ENCODE measurements at regions not wholly inside any gene's neighbourhood (a gene's known extent, or its start where the extent isn't known, plus 50 kb on each side); places are given as distances from the start of the nearest gene placed in this dataset.

- H3K4me3 ChIP-seq (replicated peaks; ENCODE audit: low read depth, low read length) = no peak overlapping the region
- DNase-seq (ENCODE audit: low read depth) = peak; percentile 32
- TF ChIP-seq CTCF (IDR thresholded peaks at IDR 0.05; ENCODE audit: low read length, missing control alignments) = no peak
Measured at GRCh38 chr6:44512868-44513741, 125.6 kb downstream of the CDC5L start.

- no peak for TF ChIP-seq CTCF (IDR thresholded peaks at IDR 0.05; ENCODE audit: low read length, missing control alignments)
- no peak overlapping the region for H3K4me3 ChIP-seq (replicated peaks; ENCODE audit: low read depth, low read length)
- no peak for DNase-seq (ENCODE audit: low read depth)
Measured at GRCh38 chr6:44514085-44514484, 126.6 kb downstream of the CDC5L start.

GRCh38 chr6:44514576-44515193, 127.2 kb downstream of the CDC5L start:
- TF ChIP-seq CTCF (IDR thresholded peaks at IDR 0.05; ENCODE audit: low read length, missing control alignments) = no peak
- no peak overlapping the region for H3K4me3 ChIP-seq (replicated peaks; ENCODE audit: low read depth, low read length)
- DNase-seq (ENCODE audit: low read depth) = no peak

- DNase-seq (ENCODE audit: low read depth) = no peak
- H3K4me3 ChIP-seq (replicated peaks; ENCODE audit: low read depth, low read length) = no peak overlapping the region
- no peak for TF ChIP-seq CTCF (IDR thresholded peaks at IDR 0.05; ENCODE audit: low read length, missing control alignments)
Measured at GRCh38 chr6:44522871-44523270, 135.4 kb downstream of the CDC5L start.

GRCh38 chr6:44524476-44525227, 137.1 kb downstream of the CDC5L start:
- no peak overlapping the region for H3K4me3 ChIP-seq (replicated peaks; ENCODE audit: low read depth, low read length)
- no peak for TF ChIP-seq CTCF (IDR thresholded peaks at IDR 0.05; ENCODE audit: low read length, missing control alignments)
- DNase-seq (ENCODE audit: low read depth) = no peak

- no peak overlapping the region for H3K4me3 ChIP-seq (replicated peaks; ENCODE audit: low read depth, low read length)
- TF ChIP-seq CTCF (IDR thresholded peaks at IDR 0.05; ENCODE audit: low read length, missing control alignments) = no peak
Measured at GRCh38 chr6:44525761-44526351, 138.3 kb downstream of the CDC5L start.

More at GRCh38 chr6:44525761-44526351, 138.3 kb downstream of the CDC5L start:
- DNase-seq (ENCODE audit: low read depth) = no peak
